Activated T-cell treated with anti-CD3 and anti-CD28 coated beads, Interleukin-2, amount 50 U/mL, for 48 hours (primary cell): ENCODE measurements at regions not wholly inside any gene's neighbourhood (a gene's known extent, or its start where the extent isn't known, plus 50 kb on each side); places are given as distances from the start of the nearest gene placed in this dataset.

Source experiments
- DNase-seq, 2 experiments: peaks; one replicate each; pipeline ENCODE4 v3.0.0-alpha.2; 2020

DNA sequence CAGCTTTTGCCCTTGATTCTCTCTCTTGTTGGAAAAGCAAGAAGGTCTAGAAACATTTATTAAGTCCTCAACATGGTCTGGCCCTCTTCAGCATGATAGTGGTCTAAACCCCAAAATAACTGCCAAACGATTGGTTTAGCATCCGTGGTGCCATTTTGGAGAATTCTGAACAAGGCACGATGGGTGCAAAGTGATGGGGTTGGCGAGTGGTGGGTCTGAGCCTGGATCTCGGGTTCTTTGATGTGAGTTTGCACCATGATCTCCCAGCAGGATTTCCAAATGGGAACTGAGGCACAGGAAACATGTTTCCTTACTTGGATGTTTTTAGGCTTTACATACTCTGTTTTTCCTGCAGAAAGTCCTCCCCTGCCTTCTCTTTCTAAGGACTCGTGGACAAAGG lies 240.3 kb downstream of the MYCN start:
- DNase-seq: no peak

DNA sequence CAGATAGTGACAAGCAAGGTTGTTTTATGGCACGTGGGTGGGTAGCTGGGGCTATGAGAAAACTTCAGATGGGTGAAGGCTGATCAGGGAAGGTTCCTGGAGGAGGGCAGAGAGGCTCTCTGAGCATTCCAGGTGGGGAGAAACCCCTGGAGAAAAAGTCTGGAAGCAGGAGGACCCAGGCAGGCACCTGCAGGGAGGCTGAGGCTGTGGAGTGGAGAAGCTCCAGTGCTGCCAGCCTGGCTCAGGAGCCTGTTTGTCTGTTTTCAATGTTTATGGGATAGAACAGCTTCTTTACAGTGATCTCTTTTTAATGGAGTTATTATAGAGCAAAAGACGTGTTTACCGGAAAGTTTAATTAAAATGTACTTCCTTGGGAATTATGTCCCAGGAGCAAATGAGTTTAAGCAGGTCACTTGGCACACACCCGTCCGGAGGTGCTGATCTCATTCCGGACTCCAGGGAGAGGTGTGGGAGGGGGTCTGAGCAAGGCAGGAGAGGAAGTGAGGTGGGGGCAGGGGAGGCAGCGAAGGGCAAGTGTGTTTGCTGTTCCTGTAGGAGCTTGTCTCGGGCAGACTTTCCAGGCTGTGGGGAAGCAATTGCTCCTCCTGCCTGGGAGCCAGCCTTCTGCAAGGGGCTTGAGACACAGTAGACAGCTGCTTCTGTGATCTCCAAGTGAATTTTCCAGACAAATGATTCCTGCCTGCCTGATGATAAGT lies 239.5 kb downstream of the MYCN start:
- DNase-seq: no peak

DNA sequence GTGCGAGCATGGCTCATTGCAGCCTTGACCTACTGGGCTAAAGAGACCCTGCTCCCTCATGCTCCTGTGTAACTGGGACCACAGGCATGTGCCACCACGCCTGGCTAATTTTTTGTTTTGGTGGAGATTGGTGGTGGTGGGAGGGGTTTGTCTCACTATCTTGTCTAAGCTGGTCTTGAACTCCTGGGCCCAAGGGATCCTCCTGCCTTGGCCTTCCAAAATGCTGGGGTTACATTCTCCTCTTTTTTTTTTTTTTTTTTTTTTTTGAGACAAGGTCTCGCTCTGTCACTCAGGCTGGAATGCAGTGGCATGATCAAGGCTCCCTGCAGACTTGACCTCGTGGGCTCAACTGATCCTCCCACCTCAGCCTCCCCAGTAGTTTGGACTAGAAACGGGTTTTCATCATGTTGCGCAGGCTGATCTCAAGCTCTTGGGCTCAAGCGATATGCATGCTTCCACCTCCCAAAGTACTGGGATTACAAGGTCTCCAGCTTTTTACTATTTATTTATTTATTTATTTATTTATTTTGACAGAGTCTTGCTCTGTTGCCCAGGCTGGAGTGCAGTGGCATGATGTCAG lies 238.3 kb downstream of the MYCN start:
- DNase-seq: no peak

DNA sequence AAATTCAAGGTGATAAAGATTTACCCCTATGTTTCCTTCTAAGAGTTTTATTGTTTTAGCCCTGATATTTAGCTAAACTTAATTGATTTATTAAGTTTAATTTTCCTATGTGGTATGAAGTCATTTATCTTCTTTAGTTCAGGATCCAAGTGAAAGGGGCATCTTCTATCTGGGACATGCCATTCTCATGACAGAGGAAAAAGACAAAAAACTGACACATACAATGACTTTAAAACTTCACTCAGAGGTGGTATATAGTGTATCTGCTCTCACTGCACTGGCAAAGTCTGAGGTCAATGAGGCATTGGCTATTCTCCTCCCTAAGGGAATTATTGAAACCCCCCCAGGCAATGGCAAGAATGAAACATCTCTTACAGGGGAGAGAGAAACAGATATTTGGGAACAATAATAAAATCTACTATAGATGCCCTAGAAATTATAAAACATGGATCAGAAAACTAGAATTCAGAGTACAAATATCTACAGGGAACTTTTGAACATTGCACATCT lies 237.4 kb downstream of the MYCN start:
- DNase-seq: no peak

DNA sequence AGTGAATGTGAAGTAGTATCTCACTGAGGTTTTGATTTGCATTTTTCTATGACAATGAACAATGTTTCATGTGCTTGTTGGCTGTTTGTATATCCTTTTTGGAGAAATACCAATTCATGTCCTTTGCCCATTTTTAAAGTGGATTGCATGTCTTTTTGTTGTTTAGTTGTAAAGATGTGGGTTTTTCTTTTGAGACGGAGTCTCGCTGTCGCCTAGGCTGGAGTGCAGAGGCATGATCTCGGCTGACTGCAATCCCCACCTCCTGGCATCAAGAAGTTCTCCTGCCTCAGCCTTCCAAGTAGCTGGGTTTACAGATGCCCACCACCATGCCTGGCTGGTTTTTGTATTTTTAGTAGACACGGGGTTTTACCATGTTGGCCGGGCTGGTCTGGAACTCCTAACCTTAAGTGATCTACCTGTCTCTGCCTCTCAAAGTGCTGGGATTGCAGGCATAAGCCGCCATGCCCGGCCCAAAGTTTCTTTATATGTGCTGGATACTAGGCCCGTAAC lies 236.7 kb downstream of the MYCN start:
- DNase-seq: no peak

GRCh38 chr2:16175247-16175825 lies 235.0 kb downstream of the MYCN start:
- DNase-seq: no peak

DNA sequence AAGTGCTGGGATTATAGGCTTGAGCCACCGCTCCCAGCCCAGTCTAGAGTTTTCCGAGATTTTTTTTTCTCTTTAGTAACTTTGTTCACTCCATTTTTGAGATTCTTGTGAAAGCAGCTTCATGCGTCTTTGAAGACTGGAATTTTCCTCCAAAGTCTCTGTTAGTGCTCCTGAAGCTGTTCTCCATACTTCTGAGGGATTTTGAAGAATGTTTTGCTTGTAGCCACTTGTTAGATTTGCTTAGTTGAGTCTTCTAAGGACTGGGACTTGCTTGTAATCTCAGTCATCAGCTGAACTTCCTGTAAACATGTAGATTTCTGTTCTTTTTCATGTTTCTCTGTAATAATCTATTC lies 234.3 kb downstream of the MYCN start:
- DNase-seq: no peak

GRCh38 chr2:16173893-16174692 lies 233.7 kb downstream of the MYCN start:
- DNase-seq: no peak

- no peak for DNase-seq
Measured at GRCh38 chr2:16172324-16173175, 232.2 kb downstream of the MYCN start.

GRCh38 chr2:16171425-16171920 lies 231.1 kb downstream of the MYCN start:
- no peak for DNase-seq

- no peak for DNase-seq
Measured at GRCh38 chr2:16170675-16171424, 230.5 kb downstream of the MYCN start.

GRCh38 chr2:16169381-16169960 lies 229.1 kb downstream of the MYCN start:
- no peak for DNase-seq

GRCh38 chr2:16168506-16169264 lies 228.3 kb downstream of the MYCN start:
- DNase-seq: no peak

GRCh38 chr2:16167870-16168426 lies 227.6 kb downstream of the MYCN start:
- no peak for DNase-seq

DNA sequence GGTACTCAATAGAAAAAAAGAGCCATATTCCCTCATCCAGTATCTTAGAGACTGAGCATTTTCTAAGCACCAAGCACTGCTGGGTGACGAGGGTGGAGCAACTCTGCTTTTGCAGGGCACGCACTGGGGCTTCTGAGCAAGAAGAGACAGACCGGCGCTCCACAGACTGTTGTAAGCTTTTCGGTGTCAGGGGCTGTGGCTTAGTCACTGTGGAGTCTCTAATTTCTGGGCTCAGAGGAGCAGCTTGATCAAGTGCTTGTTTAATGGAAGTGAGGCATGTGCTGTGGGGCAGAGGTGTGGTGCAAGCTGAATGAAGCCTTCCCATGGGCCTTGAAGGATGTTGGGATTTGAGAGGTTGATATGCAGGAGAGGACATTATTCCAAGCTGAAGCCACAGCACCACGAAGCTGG lies 227.1 kb downstream of the MYCN start:
- no peak for DNase-seq

GRCh38 chr2:16166327-16166981 lies 226.1 kb downstream of the MYCN start:
- no peak for DNase-seq

GRCh38 chr2:16165518-16166326 lies 225.4 kb downstream of the MYCN start:
- no peak for DNase-seq

DNA sequence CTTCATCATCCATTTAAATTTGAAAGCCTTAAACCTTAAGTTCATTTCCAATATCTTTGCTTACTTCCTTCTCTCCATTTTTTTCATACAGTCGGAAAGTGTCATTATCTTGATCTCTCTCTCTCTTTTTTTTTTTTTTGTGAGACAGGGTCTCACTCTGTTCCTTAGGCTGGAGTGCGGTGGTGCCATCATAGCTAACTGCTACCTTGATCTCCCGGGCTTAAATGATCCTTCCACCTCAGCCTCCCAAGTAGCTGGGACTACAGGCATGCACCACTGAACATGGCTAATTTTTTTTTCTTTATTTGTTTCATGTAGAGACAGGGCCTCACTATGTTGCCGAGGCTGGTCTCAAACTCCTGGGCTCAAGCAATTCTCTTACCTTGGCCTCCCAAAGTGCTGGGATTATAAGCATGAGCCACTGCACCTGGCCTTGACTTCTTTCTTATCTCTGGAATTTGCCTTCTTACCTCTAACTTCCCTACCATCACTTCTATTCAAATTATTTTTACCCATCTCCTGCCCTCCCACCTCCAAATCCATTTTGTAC lies 222.2 kb downstream of the MYCN start:
- no peak for DNase-seq
